GM10266 (cell line): ENCODE measurements at regions not wholly inside any gene's neighbourhood (a gene's known extent, or its start where the extent isn't known, plus 50 kb on each side); places are given as distances from the start of the nearest gene placed in this dataset.

Source experiments
- DNase-seq: peaks from one replicate; pipeline ENCODE4 v3.0.0; 2012; ENCODE audit errors: extremely low spot score
- CTCF ChIP-seq: IDR thresholded peaks from 2 replicates; pipeline ENCODE4 v1.5.1; 2012; ENCODE audit warnings: mild to moderate bottlenecking, low read depth; ENCODE audit not compliant: control insufficient read depth, insufficient read depth; ENCODE audit errors: missing control alignments

- DNase-seq, result no peak
- no peak for TF ChIP-seq CTCF
Observed at GRCh38 chr16:63100082-63100481, 1063.8 kb upstream of the CDH8 start.

DNA sequence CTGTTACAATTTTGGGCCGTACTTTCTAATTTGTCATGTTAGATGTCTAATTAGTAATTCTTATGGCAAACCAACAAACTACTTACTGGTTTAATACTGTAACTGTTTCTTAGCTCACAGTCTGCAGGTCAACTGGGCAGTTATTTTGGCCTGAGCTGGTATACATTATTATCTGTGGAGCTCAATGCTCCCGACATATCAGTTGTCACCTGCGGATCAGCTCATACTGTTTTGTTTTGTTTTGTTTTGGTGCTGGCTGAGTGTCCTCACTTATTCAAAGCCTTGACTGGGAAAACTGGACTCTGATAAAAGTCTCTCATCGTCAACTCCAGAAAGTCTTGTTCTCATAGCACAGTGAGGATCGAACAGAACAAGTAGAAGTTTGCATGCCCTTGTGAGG lies 1060.6 kb upstream of the CDH8 start:
- TF ChIP-seq CTCF, result no peak
- no peak for DNase-seq

GRCh38 chr16:63092736-63093135 lies 1056.5 kb upstream of the CDH8 start:
- no peak for TF ChIP-seq CTCF
- no peak for DNase-seq

GRCh38 chr16:63082101-63082500 lies 1045.9 kb upstream of the CDH8 start:
- no peak for DNase-seq
- TF ChIP-seq CTCF, result no peak

GRCh38 chr16:63080746-63081145 lies 1044.5 kb upstream of the CDH8 start:
- TF ChIP-seq CTCF, result no peak

DNA sequence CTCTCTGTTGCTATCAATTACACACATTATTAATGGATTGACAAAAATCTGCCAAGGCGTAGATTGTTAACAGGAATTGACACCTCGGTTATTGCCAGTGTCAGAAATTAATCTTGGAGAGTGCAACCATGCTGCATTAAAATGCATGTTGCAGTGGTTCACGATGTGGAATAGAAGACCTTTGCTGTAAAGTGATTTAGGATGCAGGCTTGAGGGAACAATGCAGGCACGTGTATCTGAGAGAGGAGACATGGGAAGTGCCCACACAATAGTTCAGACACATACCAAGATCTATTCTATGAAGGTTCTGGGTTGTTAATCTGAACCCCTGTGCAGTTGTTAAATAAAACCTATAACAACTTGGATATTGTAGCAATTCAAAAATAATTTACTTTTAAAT lies 1032.8 kb upstream of the CDH8 start:
- DNase-seq, result no peak
- TF ChIP-seq CTCF, result no peak

More at GRCh38 chr16:63080746-63081145, 1044.5 kb upstream of the CDH8 start:
- DNase-seq, result no peak

DNA sequence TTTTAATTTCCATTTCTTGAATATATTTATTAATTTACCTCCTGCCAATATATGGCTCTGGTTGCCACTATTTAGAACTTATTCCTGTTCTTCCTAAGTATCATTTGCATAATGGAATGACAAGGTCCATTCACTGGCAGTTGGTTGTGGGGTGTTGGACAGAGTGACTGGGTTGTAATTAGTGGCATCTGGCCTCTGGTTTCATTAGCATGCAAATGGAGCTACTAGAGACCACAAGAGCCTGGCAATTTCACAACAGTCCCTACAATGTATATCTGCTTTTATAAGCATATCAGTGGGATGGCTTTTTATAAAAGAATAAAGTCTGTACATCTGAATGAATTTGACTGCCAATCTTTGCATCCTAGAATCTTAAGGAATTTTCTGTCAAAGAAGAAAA lies 1030.9 kb upstream of the CDH8 start:
- no peak for TF ChIP-seq CTCF
- DNase-seq, result no peak
